AG04450 (cell line): ENCODE measurements at regions not wholly inside any gene's neighbourhood (a gene's known extent, or its start where the extent isn't known, plus 50 kb on each side); places are given as distances from the start of the nearest gene placed in this dataset.

ENCODE experiments used
- CTCF ChIA-PET: fragments of 300-600, 350-600 bp; formaldehyde crosslinking; extraction: SDS; loops from one replicate; lab custom pipeline; 2022; ENCODE audit warnings: antibody characterized with exemption, inconsistent platforms; lab: Charles Lee
- POLR2A ChIA-PET: fragments of 350-600 bp; formaldehyde crosslinking; extraction: SDS; loops from one replicate; lab custom pipeline; 2021; ENCODE audit warnings: antibody characterized with exemption, inconsistent platforms; lab: Yijun Ruan, JAX
- DNase-seq: peaks from one replicate; pipeline ENCODE4 v3.0.0-alpha.2; 2011; ENCODE audit warnings: low read depth, low spot score
- H3K27ac ChIP-seq: one replicate; pipeline ENCODE4 v1.5.1; 2012; ENCODE audit warnings: low read depth, low read length, control low read depth
- H3K27me3 ChIP-seq: one replicate; pipeline ENCODE4 v1.6.0; 2012; ENCODE audit warnings: low read length; ENCODE audit not compliant: control insufficient read depth, insufficient read depth
- H3K4me3 ChIP-seq: 2 replicates; pipeline ENCODE4 v1.5.1; 2011; ENCODE audit warnings: mild to moderate bottlenecking, low read depth, low read length, control low read depth
- H3K9me3 ChIP-seq: 2 replicates; pipeline ENCODE4 v1.5.1; 2012; ENCODE audit warnings: low read length; ENCODE audit not compliant: control insufficient read depth, insufficient read depth
- TF ChIP-seq, protein P1 (sequence below): IDR thresholded peaks from 2 replicates; pipeline ENCODE4 v1.5.1; 2011; ENCODE audit warnings: low read depth, low read length, control low read depth, inconsistent platforms

DNA sequence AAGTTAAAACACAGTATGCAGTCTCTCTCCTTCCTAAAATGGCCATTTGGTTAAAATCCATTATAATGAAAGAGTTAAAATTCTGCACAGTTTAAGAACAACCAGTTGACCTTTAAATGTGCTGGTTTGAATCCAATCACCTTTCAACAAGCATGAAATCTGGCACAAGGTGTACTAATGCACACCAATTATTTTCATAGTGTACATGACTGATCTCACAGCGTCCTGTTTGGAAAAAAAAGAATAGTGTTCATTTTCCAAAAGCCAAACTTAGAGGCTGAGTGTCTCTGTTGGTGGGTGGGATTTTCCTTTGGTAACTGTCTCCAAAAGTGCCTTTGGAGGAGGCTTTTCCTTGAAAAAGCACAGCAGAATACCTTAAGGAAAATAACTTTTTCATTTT is 180.6 kb downstream of the DEPDC1B start:
- ChIA-PET POLR2A (no interaction called here), CTCF (no interaction called here)
- H3K4me3 ChIP-seq = no peak overlapping the region
- DNase-seq = no peak
- no peaks in the 10 kb centered on the region for H3K9me3 ChIP-seq
- no peak overlapping the region for H3K27ac ChIP-seq
- TF ChIP-seq, protein P1, sequence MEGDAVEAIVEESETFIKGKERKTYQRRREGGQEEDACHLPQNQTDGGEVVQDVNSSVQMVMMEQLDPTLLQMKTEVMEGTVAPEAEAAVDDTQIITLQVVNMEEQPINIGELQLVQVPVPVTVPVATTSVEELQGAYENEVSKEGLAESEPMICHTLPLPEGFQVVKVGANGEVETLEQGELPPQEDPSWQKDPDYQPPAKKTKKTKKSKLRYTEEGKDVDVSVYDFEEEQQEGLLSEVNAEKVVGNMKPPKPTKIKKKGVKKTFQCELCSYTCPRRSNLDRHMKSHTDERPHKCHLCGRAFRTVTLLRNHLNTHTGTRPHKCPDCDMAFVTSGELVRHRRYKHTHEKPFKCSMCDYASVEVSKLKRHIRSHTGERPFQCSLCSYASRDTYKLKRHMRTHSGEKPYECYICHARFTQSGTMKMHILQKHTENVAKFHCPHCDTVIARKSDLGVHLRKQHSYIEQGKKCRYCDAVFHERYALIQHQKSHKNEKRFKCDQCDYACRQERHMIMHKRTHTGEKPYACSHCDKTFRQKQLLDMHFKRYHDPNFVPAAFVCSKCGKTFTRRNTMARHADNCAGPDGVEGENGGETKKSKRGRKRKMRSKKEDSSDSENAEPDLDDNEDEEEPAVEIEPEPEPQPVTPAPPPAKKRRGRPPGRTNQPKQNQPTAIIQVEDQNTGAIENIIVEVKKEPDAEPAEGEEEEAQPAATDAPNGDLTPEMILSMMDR = no peak
- no peaks in the 10 kb centered on the region for H3K27me3 ChIP-seq

DNA sequence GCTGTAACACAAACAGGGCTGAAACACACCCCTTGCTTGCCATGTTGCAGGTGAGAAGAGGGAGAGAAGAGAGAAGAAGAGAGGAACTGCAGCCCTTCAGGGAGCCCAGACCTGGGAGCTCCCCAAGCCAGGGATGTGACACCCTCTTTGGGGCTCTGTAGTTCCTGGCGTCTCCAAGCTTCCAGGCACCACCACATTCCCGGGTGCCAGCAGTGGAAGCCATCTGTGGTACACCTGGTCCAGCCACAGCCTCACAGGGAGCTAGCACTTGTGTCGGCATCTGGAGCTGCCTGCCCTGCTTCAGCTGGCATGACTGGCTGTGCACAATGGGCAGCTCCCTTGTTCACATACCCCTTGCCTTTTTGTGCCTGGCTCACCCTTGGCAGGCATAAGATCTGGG is 182.1 kb downstream of the DEPDC1B start:
- ChIA-PET POLR2A (no interaction called here), CTCF (no interaction called here)
- Histone ChIP-seq H3K4me3 (no peak overlapping the region), H3K27ac (no peak overlapping the region), H3K9me3 (no peaks in the 10 kb centered on the region), H3K27me3 (no peaks in the 10 kb centered on the region)
- no peak for DNase-seq
- TF ChIP-seq, protein P1 = no peak

DNA sequence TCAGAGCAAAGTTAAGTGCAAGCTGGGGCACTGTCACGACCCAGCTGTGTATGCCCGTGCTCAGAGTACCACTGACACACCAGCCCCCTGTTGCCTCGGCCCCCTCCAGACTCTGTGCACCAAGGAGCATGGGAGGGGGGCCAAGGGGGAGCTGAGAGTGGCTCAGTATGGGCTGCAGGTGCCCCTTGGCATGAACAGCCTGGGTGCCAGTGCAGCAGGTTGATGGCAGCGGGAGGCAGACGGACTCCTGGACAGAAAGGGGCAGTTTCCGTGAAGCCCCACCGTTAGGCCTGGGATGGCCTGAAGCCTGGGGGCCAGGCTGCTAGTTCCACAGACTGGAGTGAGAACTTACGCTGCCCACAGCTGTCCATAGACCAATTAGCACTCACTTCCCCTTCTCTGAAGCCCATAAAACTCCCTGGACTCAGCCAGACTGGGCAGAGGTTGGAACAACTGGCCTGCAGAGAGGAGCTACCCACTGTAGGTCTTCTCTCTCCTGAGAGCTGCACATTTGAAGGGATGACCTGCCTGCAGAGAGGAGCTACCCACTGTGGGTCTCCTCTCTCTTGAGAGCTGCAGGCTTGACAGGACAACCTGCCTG is 182.8 kb downstream of the DEPDC1B start:
- Histone ChIP-seq H3K9me3 (no peaks in the 10 kb centered on the region), H3K4me3 (no peak overlapping the region), H3K27ac (no peak overlapping the region), H3K27me3 (no peaks in the 10 kb centered on the region)
- TF ChIP-seq, protein P1 = no peak
- DNase-seq = no peak
- CTCF ChIA-PET = interaction anchor here (0.7 to 1.3 kb wide), 2 partner anchors 15 to 152 kb away, joined by 3 to 4 read pairs; no protein-coding TSS in a partner anchor
- POLR2A ChIA-PET = no interaction called here

DNA sequence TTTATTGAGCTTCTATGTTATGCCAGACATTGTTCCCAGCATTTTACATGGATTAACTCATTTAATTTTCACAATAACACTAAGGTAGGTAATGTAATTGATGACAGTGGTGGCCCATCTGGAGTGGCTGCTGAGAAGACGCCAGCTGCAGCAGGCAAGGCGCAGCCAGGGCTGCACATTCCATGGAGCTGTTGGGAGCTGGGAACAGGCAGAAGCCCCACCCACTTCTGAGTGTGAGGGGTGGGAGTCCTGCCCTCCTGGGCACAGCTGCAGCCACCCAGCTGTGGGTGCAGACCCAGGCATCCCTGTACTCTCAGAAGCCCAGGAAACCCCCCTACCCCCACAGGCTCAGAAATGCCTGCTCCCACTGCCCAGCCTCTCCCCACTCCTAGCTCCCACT is 183.3 kb downstream of the DEPDC1B start:
- H3K9me3 ChIP-seq = no peaks in the 10 kb centered on the region
- H3K4me3 ChIP-seq = no peak overlapping the region
- CTCF ChIA-PET = interaction anchor here (0.7 to 1.3 kb wide), 2 partner anchors 14 to 152 kb away, joined by 3 to 4 read pairs; no protein-coding TSS in a partner anchor
- no peak for DNase-seq
- POLR2A ChIA-PET = no interaction called here
- H3K27ac ChIP-seq = no peak overlapping the region
- no peaks in the 10 kb centered on the region for H3K27me3 ChIP-seq
- TF ChIP-seq, protein P1 = no peak

DNA sequence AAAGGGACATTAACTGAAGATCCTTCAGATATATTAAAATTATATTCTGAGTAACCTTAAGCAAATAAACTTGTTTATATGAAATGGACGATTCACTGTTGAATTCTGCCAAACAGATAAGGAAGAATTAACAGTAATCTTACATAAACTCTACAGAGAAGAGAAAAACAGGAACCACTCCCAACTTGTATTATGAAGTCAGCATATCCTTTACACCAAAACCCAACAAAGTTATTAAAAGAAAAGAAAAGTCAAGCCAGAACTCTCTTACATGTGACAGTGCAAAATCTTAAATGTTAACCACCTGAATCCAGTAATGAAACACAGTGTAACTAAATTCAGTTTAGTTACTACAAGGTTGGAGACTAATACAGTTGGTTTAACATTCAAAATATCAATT is 185.8 kb downstream of the DEPDC1B start:
- Histone ChIP-seq H3K4me3 (no peak overlapping the region), H3K27ac (no peak overlapping the region), H3K9me3 (no peaks in the 10 kb centered on the region), H3K27me3 (no peaks in the 10 kb centered on the region)
- DNase-seq = no peak
- POLR2A ChIA-PET = no interaction called here
- CTCF ChIA-PET = no interaction called here
- TF ChIP-seq, protein P1 = no peak
